Smooth muscle cell of the brain vasculature (primary cell): ENCODE measurements at regions not wholly inside any gene's neighbourhood (a gene's known extent, or its start where the extent isn't known, plus 50 kb on each side); places are given as distances from the start of the nearest gene placed in this dataset.
A peak's percentile ranks its signal among the peaks of the same experiment; 100 is the strongest.
"Not testable (repeated sequence)": the region's sequence is repeated elsewhere in the genome, so short reads cannot be mapped to it uniquely, and the experiment has no call there.

ENCODE experiments used
- DNase-seq: peaks from one replicate; pipeline ENCODE4 v3.0.0-alpha.2; 2012; ENCODE audit warnings: low read depth, low spot score

DNA sequence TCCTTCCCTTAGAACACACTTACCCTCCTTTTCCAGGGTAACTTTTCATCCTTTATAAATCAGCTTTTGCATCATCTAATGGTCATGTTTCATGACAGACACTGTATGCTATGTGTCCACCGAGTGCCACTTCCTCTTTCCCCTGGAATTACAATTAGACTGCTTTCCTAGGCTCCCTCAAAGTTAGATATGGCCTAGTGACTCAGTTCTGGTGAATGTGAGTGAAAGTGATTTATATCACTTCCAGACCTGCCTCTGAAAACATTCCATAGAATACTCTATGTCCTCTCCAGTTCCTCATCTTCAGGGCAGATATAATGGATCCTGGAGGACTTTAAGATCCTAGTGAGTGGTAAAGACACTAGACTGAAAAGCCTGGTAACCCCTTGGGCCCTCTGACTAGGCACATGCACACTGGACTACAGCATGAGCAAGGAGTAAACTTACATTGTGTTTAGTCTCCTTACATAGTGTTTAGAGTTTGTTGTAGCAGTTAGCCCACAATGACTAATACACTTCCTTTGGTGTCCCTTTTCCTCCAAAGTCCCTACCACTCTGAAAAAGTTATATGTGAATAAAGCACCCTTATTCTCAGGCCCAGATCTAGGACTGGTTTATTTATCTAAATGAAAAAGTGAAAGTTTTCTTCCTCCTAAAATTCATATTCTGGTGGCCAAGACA lies 59.3 kb downstream of the GPR88 start:
- DNase-seq, result no peak

DNA sequence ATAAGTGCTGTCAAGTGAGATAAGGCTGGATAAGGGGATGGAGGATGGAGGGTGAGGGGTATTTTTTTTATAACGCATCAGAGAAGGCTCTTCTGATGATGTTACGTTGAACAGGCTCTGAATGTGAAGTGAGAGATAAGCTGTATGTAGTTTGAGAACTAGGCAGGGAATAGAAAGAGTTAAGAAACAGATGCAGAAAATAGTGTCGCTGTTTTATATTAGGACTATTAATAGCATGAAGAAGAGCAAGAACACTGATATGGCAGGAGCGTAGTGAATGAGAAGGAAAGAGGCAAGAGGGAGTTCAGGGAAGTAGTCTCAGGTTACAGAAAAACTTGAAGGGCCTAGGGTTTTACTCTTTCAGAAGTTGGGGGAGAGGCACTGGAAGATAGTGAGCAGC lies 59.8 kb downstream of the GPR88 start:
- no peak for DNase-seq

- not testable (repeated sequence) for DNase-seq
Observed at GRCh38 chr1:100600377-100600776, 62.4 kb downstream of the GPR88 start.

GRCh38 chr1:100602028-100602427 lies 64.1 kb downstream of the GPR88 start:
- not testable (repeated sequence) for DNase-seq

DNA sequence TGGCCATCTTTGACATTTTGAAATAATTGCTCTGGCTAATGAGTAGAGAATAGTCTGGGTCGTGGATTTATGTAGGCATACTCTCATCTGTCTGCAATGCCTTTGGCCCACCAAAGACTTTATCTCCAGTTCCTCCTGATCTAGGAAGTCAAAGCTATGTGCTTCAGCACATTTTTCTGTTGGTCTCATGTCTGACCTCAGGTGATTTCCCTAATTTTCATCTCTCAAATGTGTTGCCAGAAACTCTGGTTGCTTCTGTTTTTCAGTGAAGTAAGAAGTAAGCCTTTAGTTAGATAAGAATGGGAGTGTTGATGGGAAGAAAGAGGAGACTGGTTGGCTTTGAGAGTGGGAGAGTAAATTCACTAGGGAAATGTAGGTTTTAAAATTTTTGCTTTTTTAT lies 66.4 kb downstream of the GPR88 start:
- no peak for DNase-seq

DNA sequence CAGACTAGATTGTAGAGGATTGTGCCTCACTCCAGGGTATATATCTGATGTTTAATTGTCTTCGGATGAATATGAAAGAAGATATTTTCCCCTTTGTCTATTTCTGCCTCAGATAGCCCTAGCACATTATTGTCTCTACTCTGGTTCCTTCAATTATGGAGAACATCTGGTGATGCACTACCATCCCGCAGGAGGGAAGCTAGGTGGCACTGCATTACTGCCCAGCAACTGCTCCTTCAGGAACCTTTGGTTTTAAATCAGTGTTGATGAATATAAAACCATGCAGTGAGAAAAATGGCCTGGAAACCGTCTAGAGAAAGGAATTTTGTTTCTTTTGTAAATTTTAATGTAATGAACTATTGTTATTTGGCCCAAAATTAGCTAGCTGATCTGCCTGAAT lies 68.5 kb downstream of the GPR88 start:
- DNase-seq, result no peak

DNA sequence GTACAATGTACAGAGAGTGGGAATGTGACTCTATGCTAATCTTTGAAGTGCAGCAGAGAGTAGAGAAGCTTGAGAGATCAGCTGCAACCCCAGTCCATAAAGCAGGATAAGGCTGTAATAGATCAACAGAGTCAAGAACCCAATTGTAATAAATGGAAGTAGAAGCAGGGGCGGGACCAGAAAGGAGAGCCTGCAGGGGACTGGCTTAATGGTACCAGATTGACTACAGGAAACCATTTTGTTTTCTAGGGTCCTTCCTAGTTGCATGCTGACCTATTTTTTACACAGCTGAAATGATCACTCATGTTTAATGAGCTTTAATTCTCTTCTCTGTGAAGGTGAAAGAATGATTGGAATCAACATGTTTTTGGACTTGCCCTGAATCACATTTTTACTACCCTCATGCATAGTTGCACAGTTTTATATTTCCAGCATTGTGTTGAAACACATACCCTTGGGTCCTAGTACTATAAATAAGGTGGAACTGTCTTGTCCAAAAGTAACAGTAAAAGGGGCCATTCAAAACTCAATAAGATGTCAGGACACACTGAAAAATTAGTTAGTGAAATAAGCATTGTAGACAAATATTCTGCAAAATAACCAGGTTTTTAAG lies 69.8 kb downstream of the GPR88 start:
- no peak for DNase-seq

- DNase-seq, result no peak
Observed at GRCh38 chr1:100609849-100610248, 71.9 kb downstream of the GPR88 start.

- DNase-seq, result no peak
Observed at GRCh38 chr1:100611086-100611485, 73.1 kb downstream of the GPR88 start.

DNA sequence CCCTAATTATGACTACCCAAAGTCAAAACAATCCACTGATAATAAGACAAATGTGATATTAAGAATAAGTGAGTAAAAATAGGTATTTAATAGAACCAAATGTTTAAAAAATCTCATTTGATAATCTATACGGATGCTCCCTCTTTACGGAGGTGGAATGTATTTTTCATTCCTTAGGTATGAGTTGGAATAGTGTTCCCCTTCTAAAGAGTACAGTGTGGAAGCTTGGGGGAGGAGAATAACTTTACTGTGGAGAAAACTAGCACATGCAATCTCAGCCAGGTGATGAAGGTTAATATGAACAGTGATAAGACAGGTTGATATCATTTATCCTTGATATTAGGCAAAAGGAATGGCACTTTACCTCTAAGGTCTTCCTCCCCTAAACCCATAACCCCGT lies 74.6 kb downstream of the GPR88 start:
- no peak for DNase-seq

DNA sequence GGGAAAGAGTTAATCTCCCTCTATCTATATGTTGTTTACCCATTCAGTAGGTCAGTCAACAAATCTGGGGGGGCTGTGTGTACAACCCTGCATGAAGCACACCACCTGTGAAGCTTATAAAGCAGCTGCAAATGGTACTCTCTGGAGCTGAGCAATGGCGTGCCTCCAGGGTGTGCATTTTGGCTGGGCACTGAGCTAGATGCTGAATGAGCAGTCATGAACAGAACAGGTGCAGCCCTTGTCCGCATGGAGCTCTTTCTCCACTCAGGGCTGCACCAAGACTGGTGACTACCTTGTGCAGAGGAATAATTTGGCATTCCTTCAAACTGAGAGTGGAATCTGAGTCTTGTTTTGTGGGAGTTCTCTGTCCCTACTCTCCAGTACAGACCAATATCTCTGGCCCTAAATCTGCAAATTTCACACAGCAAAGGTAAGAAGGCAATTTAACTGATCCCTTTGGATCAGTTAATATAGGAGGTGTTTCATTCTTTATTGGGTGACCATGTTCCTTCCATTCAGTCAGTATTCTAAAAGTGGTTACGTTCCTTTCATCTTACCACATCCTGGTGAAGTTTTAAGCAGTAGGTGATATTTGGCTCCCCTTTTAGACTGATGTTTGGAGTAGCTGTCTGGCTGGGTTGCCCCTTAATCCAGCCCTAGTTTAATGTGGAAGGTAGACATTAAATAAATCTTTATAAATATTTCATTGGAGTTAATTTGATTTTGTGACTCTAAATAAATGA lies 76.0 kb downstream of the GPR88 start:
- DNase-seq, result no peak

GRCh38 chr1:100614570-100614969 lies 76.6 kb downstream of the GPR88 start:
- no peak for DNase-seq

DNA sequence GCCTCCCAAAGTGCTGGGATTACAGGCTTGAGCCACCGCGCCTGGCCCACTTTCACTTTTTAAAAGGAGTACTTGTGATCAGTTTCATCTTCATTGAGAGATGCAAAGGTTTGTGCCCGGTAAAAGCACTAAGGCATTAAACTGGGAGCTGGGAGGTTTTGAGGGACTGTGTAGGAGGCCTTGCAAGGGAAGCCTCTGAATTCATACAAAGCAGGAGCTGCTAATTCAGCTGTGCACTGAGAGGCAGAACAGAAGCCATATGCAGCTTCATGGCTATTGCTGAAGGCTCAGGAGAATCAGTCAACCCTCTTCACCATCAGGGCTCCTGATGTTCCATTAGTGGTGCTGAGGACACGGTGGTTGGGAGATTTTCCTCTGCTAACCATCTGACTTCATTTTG lies 77.7 kb downstream of the GPR88 start:
- no peak for DNase-seq

GRCh38 chr1:100616121-100616621 lies 78.2 kb downstream of the GPR88 start:
- no peak for DNase-seq

DNA sequence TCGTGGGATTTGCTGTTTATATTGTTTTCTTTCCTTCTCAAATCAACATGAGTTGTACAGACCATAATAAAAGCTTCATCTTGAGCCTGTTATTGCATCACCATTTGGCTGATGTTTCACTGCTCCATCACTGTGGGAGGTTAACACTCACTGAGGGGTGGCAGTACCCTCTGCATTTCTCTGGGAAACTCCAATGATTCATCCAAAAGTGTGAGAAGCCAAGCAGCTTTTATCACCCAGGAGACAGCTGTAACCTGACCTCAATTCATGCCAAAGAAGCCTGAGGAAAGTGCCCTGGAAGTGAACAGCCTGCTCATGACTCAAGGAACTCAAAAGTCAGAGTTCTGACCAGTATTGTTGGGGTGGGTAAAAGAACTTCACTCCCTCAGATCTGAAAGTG lies 84.1 kb downstream of the GPR88 start:
- peak; percentile 98 for DNase-seq

DNA sequence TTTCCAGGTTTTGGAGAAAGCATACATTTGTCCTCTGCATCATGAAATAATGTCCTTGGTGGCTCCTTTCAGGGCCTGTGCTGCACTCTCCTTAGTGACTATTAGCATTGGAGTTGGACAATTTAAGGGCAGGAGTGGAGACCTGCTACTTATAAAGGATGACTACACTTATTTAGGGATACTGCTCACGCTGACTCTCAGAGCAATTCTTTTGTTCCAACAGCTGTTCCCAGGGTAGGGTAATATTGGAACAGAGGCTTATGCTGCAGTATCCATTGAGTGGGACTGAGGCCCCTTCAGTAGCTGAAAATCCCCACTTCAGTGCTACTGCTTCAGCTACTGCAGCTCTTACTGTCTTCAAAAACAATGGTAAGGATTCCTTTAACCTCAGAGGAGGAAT lies 84.6 kb downstream of the GPR88 start:
- DNase-seq, result no peak

- DNase-seq, result no peak
Observed at GRCh38 chr1:100622966-100623762, 85.2 kb downstream of the GPR88 start.

GRCh38 chr1:100624886-100625610 lies 87.1 kb downstream of the GPR88 start:
- DNase-seq, result no peak

GRCh38 chr1:100626397-100626796 lies 88.5 kb downstream of the GPR88 start:
- DNase-seq, result no peak

DNA sequence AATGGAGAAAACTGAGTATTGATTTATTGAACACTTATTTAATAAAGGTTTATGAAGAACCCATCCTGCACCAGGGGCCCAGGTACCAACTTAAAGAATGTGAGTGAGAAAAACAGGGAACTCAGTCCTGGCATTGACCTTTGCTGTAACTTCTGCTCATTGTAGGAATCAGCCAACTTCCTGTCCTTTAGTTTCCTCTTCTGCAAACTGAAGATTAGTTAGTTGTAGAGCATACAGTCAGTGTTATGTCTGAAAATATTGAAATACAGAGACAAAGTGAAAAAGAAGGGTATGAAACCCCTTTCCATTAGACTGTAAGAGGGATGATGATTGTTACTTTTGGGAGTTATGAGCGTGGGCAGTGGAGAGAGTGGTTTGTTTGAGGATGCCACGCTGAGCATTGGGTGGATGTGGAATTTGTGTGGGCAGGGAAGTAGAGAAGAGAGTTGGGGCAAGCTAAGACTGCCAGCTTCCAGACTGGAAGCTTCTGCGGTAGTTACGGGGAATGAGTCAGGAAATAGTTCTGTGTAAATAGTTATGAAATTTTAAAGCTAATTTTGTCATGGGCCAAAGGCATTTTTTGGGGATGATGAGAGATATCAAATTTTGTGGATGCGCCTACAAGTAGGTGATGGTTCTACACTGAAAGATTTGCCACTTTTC lies 89.2 kb downstream of the GPR88 start:
- no peak for DNase-seq

- DNase-seq, result no peak
Observed at GRCh38 chr1:100627936-100628335, 90.0 kb downstream of the GPR88 start.
